ENCODE measurements at regions not wholly inside any gene's neighbourhood (a gene's known extent, or its start where the extent isn't known, plus 50 kb on each side); places are given as distances from the start of the nearest gene placed in this dataset.
"Not testable (repeated sequence)": the region's sequence is repeated elsewhere in the genome, so short reads cannot be mapped to it uniquely, and the experiment has no call there.

- no peak for DNase-seq
These were observed 349.9 kb upstream of the KLF3 start for GRCh38 chr4:38313999-38314561.

GRCh38 chr4:38314663-38315062 lies 349.3 kb upstream of the KLF3 start:
- no peak for DNase-seq

GRCh38 chr4:38315286-38315685 lies 348.7 kb upstream of the KLF3 start:
- no peak for DNase-seq

GRCh38 chr4:38316045-38316444 lies 348.0 kb upstream of the KLF3 start:
- DNase-seq, result no peak

GRCh38 chr4:38317041-38317674 lies 346.8 kb upstream of the KLF3 start:
- no peak for DNase-seq

- peak; percentile 75 for DNase-seq
These were observed 345.1 kb upstream of the KLF3 start for GRCh38 chr4:38318737-38319455.

GRCh38 chr4:38319456-38320342 lies 344.3 kb upstream of the KLF3 start:
- DNase-seq, result peak; percentile 14

- DNase-seq, result no peak
These were observed 343.7 kb upstream of the KLF3 start for GRCh38 chr4:38320343-38320695.

GRCh38 chr4:38320833-38321232 lies 343.2 kb upstream of the KLF3 start:
- no peak for DNase-seq

- DNase-seq, result no peak
These were observed 341.3 kb upstream of the KLF3 start for GRCh38 chr4:38322714-38323113.

- DNase-seq, result no peak
These were observed 340.8 kb upstream of the KLF3 start for GRCh38 chr4:38323141-38323641.

- DNase-seq, result no peak
These were observed 339.0 kb upstream of the KLF3 start for GRCh38 chr4:38324861-38325628.

- DNase-seq, result no peak
These were observed 338.4 kb upstream of the KLF3 start for GRCh38 chr4:38325629-38325913.

- no peak for DNase-seq
These were observed 337.5 kb upstream of the KLF3 start for GRCh38 chr4:38326499-38326898.

GRCh38 chr4:38327174-38327573 lies 336.8 kb upstream of the KLF3 start:
- DNase-seq, result no peak

- DNase-seq, result no peak
These were observed 334.8 kb upstream of the KLF3 start for GRCh38 chr4:38328989-38329729.

GRCh38 chr4:38330321-38330720 lies 333.7 kb upstream of the KLF3 start:
- no peak for DNase-seq

GRCh38 chr4:38330936-38331335 lies 333.1 kb upstream of the KLF3 start:
- DNase-seq, result no peak

GRCh38 chr4:38332699-38333098 lies 331.3 kb upstream of the KLF3 start:
- no peak for DNase-seq

GRCh38 chr4:38333219-38333618 lies 330.8 kb upstream of the KLF3 start:
- DNase-seq, result no peak

- DNase-seq, result no peak
These were observed 329.2 kb upstream of the KLF3 start for GRCh38 chr4:38334791-38335190.

GRCh38 chr4:38338939-38339338 lies 325.1 kb upstream of the KLF3 start:
- DNase-seq, result not testable (repeated sequence)

Measured in SIG-M5 (cell line).